Ascending aorta (tissue), 2 donors: ENCODE measurements at regions not wholly inside any gene's neighbourhood (a gene's known extent, or its start where the extent isn't known, plus 50 kb on each side); places are given as distances from the start of the nearest gene placed in this dataset.

Experiments
- DNase-seq, 2 donors: peaks; one replicate each; pipeline ENCODE4 v3.0.0-alpha.2; 2019; ENCODE audit warnings: low spot score in 2 of 2
- H3K27ac ChIP-seq, 2 donors: fragments of 200-600 bp; sonication (generic); one replicate each; pipeline ENCODE4 v1.5.1; 2016 to 2017; ENCODE audit warnings: mild to moderate bottlenecking in 1 of 2
- H3K27me3 ChIP-seq: fragments of 200-600 bp; sonication (generic); one replicate; pipeline ENCODE4 v1.5.1; 2017
- H3K36me3 ChIP-seq, 2 donors: fragments of 200-600 bp; sonication (generic); one replicate each; pipeline ENCODE4 v1.5.1; 2016
- H3K4me1 ChIP-seq, 2 donors: fragments of 200-600 bp; sonication (generic); one replicate each; pipeline ENCODE4 v1.5.1; 2016 to 2017; ENCODE audit warnings: mild to moderate bottlenecking in 1 of 2
- H3K4me3 ChIP-seq, 2 donors: fragments of 200-600 bp; sonication (generic); one replicate each; pipeline ENCODE4 v1.5.1; 2016 to 2017; ENCODE audit warnings: mild to moderate bottlenecking in 1 of 2
- H3K9me3 ChIP-seq, 2 donors: fragments of 200-600 bp; sonication (generic); one replicate each; pipeline ENCODE4 v1.5.1; 2016
- intact Hi-C: fragments of 100-400 bp; cut with DNase I; formaldehyde crosslinking; loops from one replicate; pipeline ENCODE4 v1.15.1; 2023
- TF ChIP-seq, protein P1 (sequence below), 3 experiments: fragments of 200-600 bp in 2 of 3; fragments of 450-650 bp in 1 of 3; sonication (generic) in 2 of 3; IDR thresholded peaks; one replicate each; pipeline ENCODE4 v1.5.1; 2016 to 2019; ENCODE audit warnings: antibody characterized with exemption in 3 of 3, mild to moderate bottlenecking in 1 of 3, moderate library complexity in 1 of 3

DNA sequence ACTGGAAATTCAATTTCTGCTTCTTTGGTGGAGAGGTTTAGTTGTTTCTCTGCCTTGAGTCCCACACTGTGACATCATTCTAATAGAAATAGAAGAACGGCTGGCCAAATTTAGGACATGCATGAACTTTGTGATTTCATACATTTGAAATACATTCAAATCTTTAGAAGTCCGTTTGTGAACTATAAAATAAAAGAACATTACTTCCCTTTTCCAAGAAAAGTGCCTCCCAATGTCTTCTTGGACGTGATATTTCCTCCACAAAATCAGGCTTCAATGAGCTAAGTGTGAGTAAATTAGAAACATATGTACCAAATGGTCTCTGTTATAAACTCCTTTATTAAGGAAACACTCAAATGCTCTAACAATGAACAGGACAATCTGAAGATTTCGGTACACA, 314.5 kb upstream of the AKR1E2 start:
- Histone ChIP-seq H3K27ac (peak overlapping the region in 1 of 2 donors; percentile 31), H3K4me1 (peaks cover 0 to 12% of the 10 kb centered on the region in 2 donors), H3K36me3 (no peaks in the 10 kb centered on the region), H3K9me3 (no peaks in the 10 kb centered on the region), H3K4me3 (no peak overlapping the region), H3K27me3 (no peaks in the 10 kb centered on the region)
- no peak for DNase-seq
- intact Hi-C loops: no loop called here
- TF ChIP-seq, protein P1, sequence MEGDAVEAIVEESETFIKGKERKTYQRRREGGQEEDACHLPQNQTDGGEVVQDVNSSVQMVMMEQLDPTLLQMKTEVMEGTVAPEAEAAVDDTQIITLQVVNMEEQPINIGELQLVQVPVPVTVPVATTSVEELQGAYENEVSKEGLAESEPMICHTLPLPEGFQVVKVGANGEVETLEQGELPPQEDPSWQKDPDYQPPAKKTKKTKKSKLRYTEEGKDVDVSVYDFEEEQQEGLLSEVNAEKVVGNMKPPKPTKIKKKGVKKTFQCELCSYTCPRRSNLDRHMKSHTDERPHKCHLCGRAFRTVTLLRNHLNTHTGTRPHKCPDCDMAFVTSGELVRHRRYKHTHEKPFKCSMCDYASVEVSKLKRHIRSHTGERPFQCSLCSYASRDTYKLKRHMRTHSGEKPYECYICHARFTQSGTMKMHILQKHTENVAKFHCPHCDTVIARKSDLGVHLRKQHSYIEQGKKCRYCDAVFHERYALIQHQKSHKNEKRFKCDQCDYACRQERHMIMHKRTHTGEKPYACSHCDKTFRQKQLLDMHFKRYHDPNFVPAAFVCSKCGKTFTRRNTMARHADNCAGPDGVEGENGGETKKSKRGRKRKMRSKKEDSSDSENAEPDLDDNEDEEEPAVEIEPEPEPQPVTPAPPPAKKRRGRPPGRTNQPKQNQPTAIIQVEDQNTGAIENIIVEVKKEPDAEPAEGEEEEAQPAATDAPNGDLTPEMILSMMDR (IDR thresholded peaks at IDR 0.05): no peak

GRCh38 chr10:4509405-4509804, 316.6 kb upstream of the AKR1E2 start:
- no peaks in the 10 kb centered on the region for H3K36me3 ChIP-seq
- intact Hi-C loops: no loop called here
- H3K27ac ChIP-seq: no peak overlapping the region
- H3K9me3 ChIP-seq: no peaks in the 10 kb centered on the region
- H3K4me3 ChIP-seq: no peak overlapping the region
- H3K27me3 ChIP-seq: no peaks in the 10 kb centered on the region
- H3K4me1 ChIP-seq: peaks cover 0 to 9% of the 10 kb centered on the region in 2 donors
- TF ChIP-seq, protein P1 (IDR thresholded peaks at IDR 0.05): no peak
- DNase-seq: no peak

DNA sequence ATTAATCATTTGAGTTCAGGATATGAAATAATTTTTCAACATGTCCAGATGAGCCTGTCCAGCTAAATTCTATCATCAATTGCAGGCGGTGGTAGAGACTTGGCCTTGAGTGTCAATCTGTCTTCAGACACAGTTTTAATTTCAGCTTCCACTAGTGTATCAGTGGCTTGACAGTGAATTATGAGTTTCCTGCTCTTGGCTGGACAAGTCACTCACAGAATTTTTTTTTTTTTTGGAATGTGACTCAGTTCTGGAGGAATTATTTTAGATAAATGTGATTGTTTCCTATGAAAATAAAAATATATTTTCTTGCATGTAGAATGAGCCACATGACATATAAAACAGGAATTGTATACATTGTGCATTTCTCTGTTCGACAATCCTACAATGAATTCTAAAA, 319.9 kb upstream of the AKR1E2 start:
- Histone ChIP-seq H3K4me3 (no peak overlapping the region), H3K27me3 (no peaks in the 10 kb centered on the region), H3K27ac (peak overlapping the region in 1 of 2 donors; percentile 23), H3K4me1 (peaks cover 0 to 4% of the 10 kb centered on the region in 2 donors), H3K36me3 (no peaks in the 10 kb centered on the region), H3K9me3 (no peaks in the 10 kb centered on the region)
- intact Hi-C loops: no loop called here
- TF ChIP-seq, protein P1 (IDR thresholded peaks at IDR 0.05): no peak
- no peak for DNase-seq

- Histone ChIP-seq H3K36me3 (no peaks in the 10 kb centered on the region), H3K27ac (no peak overlapping the region), H3K4me1 (peaks cover 0 to 7% of the 10 kb centered on the region in 2 donors), H3K9me3 (no peaks in the 10 kb centered on the region), H3K4me3 (no peak overlapping the region), H3K27me3 (no peaks in the 10 kb centered on the region)
- intact Hi-C loops: loop anchor here (5.0 kb wide), 1 partner anchor 33 kb away; no protein-coding TSS in a partner anchor
- DNase-seq: no peak
- TF ChIP-seq, protein P1 (IDR thresholded peaks at IDR 0.05): no peak
These were observed 321.5 kb upstream of the AKR1E2 start for GRCh38 chr10:4504550-4504949.

GRCh38 chr10:4503076-4503475, 322.9 kb upstream of the AKR1E2 start:
- H3K36me3 ChIP-seq: no peaks in the 10 kb centered on the region
- H3K27me3 ChIP-seq: no peaks in the 10 kb centered on the region
- TF ChIP-seq, protein P1 (IDR thresholded peaks at IDR 0.05): no peak
- H3K4me3 ChIP-seq: no peak overlapping the region
- intact Hi-C loops: loop anchor here (5.0 kb wide), 1 partner anchor 34 kb away; no protein-coding TSS in a partner anchor
- peaks cover 7 to 16% of the 10 kb centered on the region in 2 donors for H3K4me1 ChIP-seq
- H3K9me3 ChIP-seq: no peaks in the 10 kb centered on the region
- no peak for DNase-seq
- H3K27ac ChIP-seq: no peak overlapping the region

GRCh38 chr10:4501306-4501705, 324.7 kb upstream of the AKR1E2 start:
- Histone ChIP-seq H3K9me3 (no peaks in the 10 kb centered on the region), H3K4me1 (peaks cover 8 to 25% of the 10 kb centered on the region in 2 donors), H3K27ac (peak overlapping the region in 1 of 2 donors; percentile 93), H3K36me3 (no peaks in the 10 kb centered on the region), H3K27me3 (no peaks in the 10 kb centered on the region), H3K4me3 (no peak overlapping the region)
- TF ChIP-seq, protein P1 (IDR thresholded peaks at IDR 0.05): no peak
- intact Hi-C loops: loop anchor here (5.0 kb wide), 1 partner anchor 36 kb away; no protein-coding TSS in a partner anchor
- DNase-seq: no peak
